HepG2 (cell line): ENCODE measurements at regions not wholly inside any gene's neighbourhood (a gene's known extent, or its start where the extent isn't known, plus 50 kb on each side); places are given as distances from the start of the nearest gene placed in this dataset.

Experiments used
- ATAC-seq: fragments of 200-7000 bp; cut with Tn5 transposase; 3 replicates; pipeline ENCODE4 v1.9.1; 2020; ENCODE audit warnings: mild to moderate bottlenecking, moderate library complexity
- BruUV-seq: library from RNA; stranded (reverse); fragments of 400-500 nt; replicated peaks from 2 replicates; lab custom pipeline; 2021; lab: Mats Ljungman, UMichigan
- CTCF ChIA-PET: fragments of 300-600 bp; formaldehyde crosslinking; extraction: SDS; loops from one replicate; lab custom pipeline; 2021; ENCODE audit warnings: low total read pairs, inconsistent platforms, low intra/inter-chr PET ratio; lab: Yijun Ruan, JAX
- POLR2A ChIA-PET: fragments of 350-600 bp; sonication (Branson Sonifier 250); formaldehyde crosslinking; loops from one replicate; lab custom pipeline; 2020; ENCODE audit warnings: antibody characterized with exemption, inconsistent platforms; lab: Yijun Ruan, JAX
- DNase-seq: peaks from one replicate; pipeline ENCODE4 v3.0.0-alpha.2; 2015; ENCODE audit warnings: low spot score
- FAIRE-seq: peaks from 3 replicates; lab custom pipeline; 2011; peaks lifted over from hg19 to GRCh38; lab: Jason Lieb, UNC
- H2AFZ ChIP-seq: one replicate; pipeline ENCODE4 v1.6.1; 2011; ENCODE audit warnings: low read length, inconsistent platforms
- H3K27ac ChIP-seq: fragments of 300-600 bp; 3 replicates; pipeline ENCODE4 v1.8.0; 2011; ENCODE audit warnings: mixed run types, mild to moderate bottlenecking, mixed read lengths, low read length, inconsistent platforms; ENCODE audit not compliant: insufficient read depth; ENCODE audit errors: extremely low read length
- H3K27me3 ChIP-seq, 2 experiments: fragments of 200-600 bp in 1 of 2; 2 replicates in 1 of 2; 3 replicates in 1 of 2; pipeline versions ENCODE4 v1.6.0 to v1.8.0; 2011; ENCODE audit warnings: low read length in 2 of 2, mild to moderate bottlenecking in 2 of 2, moderate library complexity in 2 of 2, inconsistent platforms in 1 of 2; ENCODE audit not compliant: insufficient read depth in 2 of 2, control insufficient read depth in 1 of 2
- H3K36me3 ChIP-seq, 2 experiments: fragments of 200-600 bp in 1 of 2; replicated peaks in 1 of 2; 2 replicates in 1 of 2; 3 replicates in 1 of 2; pipeline versions ENCODE4 v1.5.1 to v1.8.0; 2011; ENCODE audit warnings: low read length in 2 of 2, inconsistent platforms in 1 of 2; ENCODE audit not compliant: insufficient read depth in 2 of 2, control insufficient read depth in 1 of 2
- H3K4me1 ChIP-seq: 2 replicates; pipeline ENCODE4 v1.5.1; 2012; ENCODE audit warnings: low read length, inconsistent platforms; ENCODE audit not compliant: insufficient read depth
- H3K4me2 ChIP-seq: 2 replicates; pipeline ENCODE4 v1.6.0; 2011; ENCODE audit warnings: low read depth, low read length, inconsistent platforms
- H3K4me3 ChIP-seq, 3 experiments: fragments of 200-600 bp in 1 of 3; sonication (generic), shearing (Covaris generic) in 1 of 3; replicated peaks in 1 of 3; 2 replicates each; pipeline ENCODE4 v1.5.1; 2011 to 2016; ENCODE audit warnings: low read length in 3 of 3, inconsistent platforms in 2 of 3, low read depth in 2 of 3, mild to moderate bottlenecking in 2 of 3, control low read depth in 1 of 3, mixed read lengths in 1 of 3; ENCODE audit not compliant: insufficient read depth in 1 of 3
- H3K79me2 ChIP-seq: one replicate; pipeline ENCODE4 v1.6.1; 2011; ENCODE audit warnings: low read length, inconsistent platforms; ENCODE audit not compliant: insufficient read depth
- H3K9ac ChIP-seq: 2 replicates; pipeline ENCODE4 v1.6.0; 2011; ENCODE audit warnings: mild to moderate bottlenecking, low read depth, low read length, inconsistent platforms; ENCODE audit not compliant: insufficient read depth
- H3K9me3 ChIP-seq: 2 replicates; pipeline ENCODE4 v1.5.1; 2012; ENCODE audit warnings: mild to moderate bottlenecking, low read length
- H4K20me1 ChIP-seq: 2 replicates; pipeline ENCODE4 v1.6.0; 2011; ENCODE audit warnings: inconsistent platforms, mild to moderate bottlenecking, low read length, moderate library complexity; ENCODE audit not compliant: insufficient read depth
- ADNP ChIP-seq: sonication (generic); formaldehyde crosslinking; IDR thresholded peaks from 2 replicates; pipeline ENCODE4 v1.4.0; 2020; ENCODE audit warnings: missing genetic modification reagents
- CBX5 ChIP-seq: sonication (generic); formaldehyde crosslinking; IDR thresholded peaks from 2 replicates; pipeline ENCODE4 v1.4.0; 2020; ENCODE audit warnings: missing genetic modification reagents, borderline replicate concordance
- MAZ ChIP-seq, 2 experiments: sonication (generic) in 1 of 2; formaldehyde crosslinking in 1 of 2; IDR thresholded peaks; 2 replicates each; pipeline versions ENCODE4 v1.5.0 to v1.6.1; 2012 to 2020; ENCODE audit warnings: low read depth in 2 of 2, mild to moderate bottlenecking in 2 of 2, borderline replicate concordance in 1 of 2, improper control_type of control experiment in 1 of 2, low read length in 1 of 2, missing genetic modification reagents in 1 of 2, moderate library complexity in 1 of 2
- NFIB ChIP-seq: sonication (generic); formaldehyde crosslinking; IDR thresholded peaks from 2 replicates; pipeline ENCODE4 v1.9.0; 2021; ENCODE audit warnings: missing genetic modification reagents, mild to moderate bottlenecking, borderline replicate concordance
- TERF1 ChIP-seq: sonication (generic); formaldehyde crosslinking; IDR thresholded peaks from 2 replicates; pipeline ENCODE4 v1.8.0; 2022; ENCODE audit warnings: mild to moderate bottlenecking, missing genetic modification reagents, moderate library complexity
- ZBTB40 ChIP-seq, 2 experiments: fragments of 450-650 bp in 1 of 2; sonication (generic) in 1 of 2; formaldehyde crosslinking in 1 of 2; IDR thresholded peaks; 2 replicates each; pipeline versions ENCODE4 v1.6.1 to v1.8.0; 2016 to 2022; ENCODE audit warnings: antibody characterized with exemption in 1 of 2, mild to moderate bottlenecking in 1 of 2, missing genetic modification reagents in 1 of 2
- ZBTB7A ChIP-seq: sonication (generic); formaldehyde crosslinking; IDR thresholded peaks from 2 replicates; pipeline ENCODE4 v1.8.0; 2022; ENCODE audit warnings: mild to moderate bottlenecking, missing genetic modification reagents
- ZFP36L2 ChIP-seq: sonication (generic); formaldehyde crosslinking; IDR thresholded peaks from 2 replicates; pipeline ENCODE4 v1.4.0; 2020; ENCODE audit warnings: missing genetic modification reagents
- ZNF362 ChIP-seq: sonication (generic); formaldehyde crosslinking; IDR thresholded peaks from 2 replicates; pipeline ENCODE4 v1.4.0; 2020; ENCODE audit warnings: missing genetic modification reagents, mild to moderate bottlenecking, borderline replicate concordance
- ZNF510 ChIP-seq: sonication (generic); formaldehyde crosslinking; IDR thresholded peaks from 2 replicates; pipeline ENCODE4 v1.4.0; 2020; ENCODE audit warnings: low read depth, mild to moderate bottlenecking, missing genetic modification reagents
- ZNF800 ChIP-seq: sonication (generic); formaldehyde crosslinking; IDR thresholded peaks from 2 replicates; pipeline ENCODE4 v1.4.0; 2020; ENCODE audit warnings: missing genetic modification reagents
- WGBS: methylation state at CpG from one replicate; pipeline ENCODE4 v1.1.6; 2017; ENCODE audit warnings: low lambda C conversion rate; 5-methylcytosine and 5-hydroxymethylcytosine counted together
- in situ Hi-C: cut with HindIII; loops from 2 replicates; pipeline ENCODE4 v1.10.0; 2017; ENCODE audit warnings: low pct_unique_long_range_greater_than_20kb; ENCODE audit not compliant: extremely low pct_ligation_motif_present
- intact Hi-C: fragments of 100-400 bp; cut with micrococcal nuclease; formaldehyde crosslinking; loops from one replicate; pipeline ENCODE4 v1.10.0; 2022; ENCODE audit not compliant: unreplicated experiment

GRCh38 chr5:5932824-5933223 is 445.5 kb downstream of the MED10 start:
- CTCF ChIA-PET = no interaction called here
- Histone ChIP-seq H3K9me3 (no peaks in the 10 kb centered on the region), H3K4me3 (no peak overlapping the region), H3K9ac (no peak overlapping the region), H3K4me1 (no peaks in the 10 kb centered on the region), H4K20me1 (no peaks in the 10 kb centered on the region), H3K27ac (no peak overlapping the region), H3K4me2 (no peak overlapping the region), H3K27me3 (no peaks in the 10 kb centered on the region), H3K36me3 (no peaks in the 10 kb centered on the region), H2AFZ (no peak overlapping the region), H3K79me2 (no peaks in the 10 kb centered on the region)
- no TSS peak for BruUV-seq
- 17% methylated on average over 5 of the region's 5 CpGs for WGBS
- no peak for ATAC-seq
- POLR2A ChIA-PET = no interaction called here
- intact Hi-C loops = no loop called here
- FAIRE-seq = no peak
- DNase-seq = no peak
- TF ChIP-seq CBX5 (CRISPR knock-in tag) = no peak
- TF ChIP-seq ZFP36L2 (CRISPR knock-in tag) = no peak
- TF ChIP-seq MAZ (IDR thresholded peaks at IDR 0.05; ENCODE audit: borderline replicate concordance, low read depth, low read length) = no peak
- no peak for TF ChIP-seq MAZ (CRISPR knock-in tag; IDR thresholded peaks at IDR 0.05; ENCODE audit: low read depth)
- no peak for TF ChIP-seq ZBTB7A
- no peak for TF ChIP-seq TERF1 (CRISPR knock-in tag)
- no peak for TF ChIP-seq ZBTB40 (IDR thresholded peaks at IDR 0.05)
- TF ChIP-seq ZBTB40 (CRISPR knock-in tag; IDR thresholded peaks at IDR 0.05) = no peak
- TF ChIP-seq ZNF800 (CRISPR knock-in tag) = no peak
- no peak for TF ChIP-seq ADNP
- TF ChIP-seq ZNF510 (CRISPR knock-in tag) = no peak
- no peak for TF ChIP-seq ZNF362 (CRISPR knock-in tag)
- no peak for TF ChIP-seq NFIB (CRISPR knock-in tag)
- in situ Hi-C loops = no loop called here
